Mesenchymal stem cell (in vitro differentiated cells and primary cell): ENCODE measurements at regions not wholly inside any gene's neighbourhood (a gene's known extent, or its start where the extent isn't known, plus 50 kb on each side); places are given as distances from the start of the nearest gene placed in this dataset.

ENCODE experiments used
- DNase-seq: peaks from one replicate; pipeline ENCODE4 v3.0.0-alpha.2; 2013
- H2AFZ ChIP-seq: one replicate; pipeline ENCODE4 v1.6.1; 2013; ENCODE audit warnings: low read depth, mild to moderate bottlenecking, control low read depth, inconsistent platforms, low read length, moderate library complexity
- H2AK5ac ChIP-seq: 2 replicates; pipeline ENCODE4 v1.6.1; 2013; ENCODE audit warnings: low read length, moderate library complexity, mild to moderate bottlenecking, inconsistent platforms; ENCODE audit not compliant: severe bottlenecking
- H2BK120ac ChIP-seq: one replicate; pipeline ENCODE4 v1.6.1; 2013; ENCODE audit warnings: low read depth, mild to moderate bottlenecking, inconsistent platforms, low read length, moderate library complexity
- H2BK12ac ChIP-seq, 2 experiments: one replicate each; pipeline ENCODE4 v1.6.1; 2013; ENCODE audit warnings: inconsistent platforms in 2 of 2, low read length in 2 of 2, mild to moderate bottlenecking in 2 of 2, moderate library complexity in 2 of 2, control low read depth in 1 of 2
- H2BK15ac ChIP-seq: one replicate; pipeline ENCODE4 v1.6.1; 2013; ENCODE audit warnings: mild to moderate bottlenecking, low read depth, inconsistent platforms; ENCODE audit not compliant: poor library complexity, severe bottlenecking
- H2BK5ac ChIP-seq: 2 replicates; pipeline ENCODE4 v1.6.1; 2013; ENCODE audit warnings: low read depth, mild to moderate bottlenecking, low read length, control low read depth, inconsistent platforms; ENCODE audit not compliant: poor library complexity, severe bottlenecking
- H3K14ac ChIP-seq, 2 experiments: one replicate each; pipeline ENCODE4 v1.6.1; 2013; ENCODE audit warnings: inconsistent platforms in 2 of 2, low read length in 2 of 2, control low read depth in 1 of 2, mild to moderate bottlenecking in 1 of 2, moderate library complexity in 1 of 2
- H3K18ac ChIP-seq, 2 experiments: one replicate each; pipeline ENCODE4 v1.6.1; 2013; ENCODE audit warnings: inconsistent platforms in 2 of 2, low read length in 2 of 2, control low read depth in 1 of 2, low read depth in 1 of 2, mild to moderate bottlenecking in 1 of 2
- H3K23ac ChIP-seq, 2 experiments: one replicate each; pipeline ENCODE4 v1.6.1; 2013; ENCODE audit warnings: inconsistent platforms in 2 of 2, low read length in 2 of 2, mild to moderate bottlenecking in 2 of 2, moderate library complexity in 2 of 2, control low read depth in 1 of 2
- H3K27ac ChIP-seq: 2 replicates; pipeline ENCODE4 v1.5.1; 2013; ENCODE audit warnings: mild to moderate bottlenecking, moderate library complexity, low read length, control low read depth, inconsistent platforms; ENCODE audit not compliant: poor library complexity, severe bottlenecking
- H3K27me3 ChIP-seq, 2 experiments: 2 replicates each; pipeline versions ENCODE4 v1.6.1 to v1.7.0; 2013; ENCODE audit warnings: low read length in 2 of 2, mild to moderate bottlenecking in 2 of 2, moderate library complexity in 2 of 2, control low read depth in 1 of 2, inconsistent platforms in 1 of 2; ENCODE audit not compliant: control insufficient read depth in 1 of 2, insufficient read depth in 1 of 2
- H3K36me3 ChIP-seq, 2 experiments: 2 replicates each; pipeline versions ENCODE4 v1.6.1 to v1.7.0; 2013; ENCODE audit warnings: low read length in 2 of 2, control low read depth in 1 of 2, inconsistent platforms in 1 of 2, low read depth in 1 of 2, mild to moderate bottlenecking in 1 of 2; ENCODE audit not compliant: insufficient read depth in 2 of 2, control insufficient read depth in 1 of 2
- H3K4ac ChIP-seq, 2 experiments: one replicate each; pipeline ENCODE4 v1.6.1; 2013; ENCODE audit warnings: inconsistent platforms in 2 of 2, low read length in 2 of 2, mild to moderate bottlenecking in 2 of 2, moderate library complexity in 2 of 2, control low read depth in 1 of 2, low read depth in 1 of 2
- H3K4me1 ChIP-seq: 2 replicates; pipeline ENCODE4 v1.6.1; 2013; ENCODE audit warnings: low read depth, low read length, control low read depth; ENCODE audit not compliant: control insufficient read depth, insufficient read depth
- H3K4me2 ChIP-seq: 2 replicates; pipeline ENCODE4 v1.6.1; 2013; ENCODE audit warnings: low read length, mild to moderate bottlenecking, inconsistent platforms; ENCODE audit not compliant: poor library complexity, severe bottlenecking
- H3K4me3 ChIP-seq, 2 experiments: 2 replicates each; pipeline versions ENCODE4 v1.5.1 to v1.7.0; 2013; ENCODE audit warnings: low read length in 2 of 2, mild to moderate bottlenecking in 2 of 2, control low read depth in 1 of 2, low read depth in 1 of 2; ENCODE audit not compliant: insufficient read depth in 1 of 2
- H3K79me1 ChIP-seq: replicated peaks from 2 replicates; pipeline ENCODE4 v1.6.1; 2013; ENCODE audit warnings: mild to moderate bottlenecking, control low read depth, low read length, inconsistent platforms; ENCODE audit not compliant: poor library complexity, severe bottlenecking
- H3K9ac ChIP-seq: 2 replicates; pipeline ENCODE4 v1.7.0; 2013; ENCODE audit warnings: mild to moderate bottlenecking, low read length, moderate library complexity
- H3K9me3 ChIP-seq: 2 replicates; pipeline ENCODE4 v1.7.0; 2013; ENCODE audit warnings: mild to moderate bottlenecking, low read length; ENCODE audit not compliant: control insufficient read depth
- H4K8ac ChIP-seq: one replicate; pipeline ENCODE4 v1.6.1; 2013; ENCODE audit warnings: inconsistent platforms, mild to moderate bottlenecking, low read length, moderate library complexity
- H4K91ac ChIP-seq: one replicate; pipeline ENCODE4 v1.6.1; 2013; ENCODE audit warnings: mild to moderate bottlenecking, low read length, inconsistent platforms
- WGBS: methylation state at CpG from one replicate; pipeline ENCODE4 v1.1.7; 2013; ENCODE audit warnings: mixed read lengths; 5-methylcytosine and 5-hydroxymethylcytosine counted together

- H4K91ac ChIP-seq, result no peak overlapping the region
- H2BK12ac ChIP-seq, result no peak overlapping the region
- H3K9me3 ChIP-seq, result no peaks in the 10 kb centered on the region
- H3K27ac ChIP-seq, result no peak overlapping the region
- no peak overlapping the region for H3K14ac ChIP-seq
- H2BK120ac ChIP-seq, result no peak overlapping the region
- H2AFZ ChIP-seq, result no peak overlapping the region
- WGBS, result 90% methylated on average over 16 of the region's 16 CpGs
- no peak overlapping the region for H3K23ac ChIP-seq
- H3K4me3 ChIP-seq, result no peak overlapping the region
- no peak overlapping the region for H2BK15ac ChIP-seq
- H4K8ac ChIP-seq, result no peak overlapping the region
- no peak overlapping the region for H3K18ac ChIP-seq
- no peak overlapping the region for H3K9ac ChIP-seq
- H3K4me1 ChIP-seq, result no peaks in the 10 kb centered on the region
- H3K4me2 ChIP-seq, result no peak overlapping the region
- no peak overlapping the region for H2AK5ac ChIP-seq
- DNase-seq, result no peak
- no peaks in the 10 kb centered on the region for H3K27me3 ChIP-seq
- no peak overlapping the region for H2BK5ac ChIP-seq
- H3K4ac ChIP-seq, result no peak overlapping the region
- H3K79me1 ChIP-seq, result no peaks in the 10 kb centered on the region
- H3K36me3 ChIP-seq, result no peaks in the 10 kb centered on the region
Measured at GRCh38 chr4:65242156-65242846, 428.0 kb downstream of the EPHA5 start.

GRCh38 chr4:65241257-65241997 lies 428.9 kb downstream of the EPHA5 start:
- Histone ChIP-seq H3K27me3 (no peaks in the 10 kb centered on the region), H3K23ac (no peak overlapping the region), H4K8ac (no peak overlapping the region), H3K9me3 (no peaks in the 10 kb centered on the region), H3K27ac (no peak overlapping the region), H2AK5ac (no peak overlapping the region), H2BK15ac (no peak overlapping the region), H4K91ac (no peak overlapping the region), H3K4me3 (no peak overlapping the region), H2AFZ (no peak overlapping the region), H3K36me3 (no peaks in the 10 kb centered on the region), H3K79me1 (no peaks in the 10 kb centered on the region), H3K14ac (no peak overlapping the region), H3K4me1 (no peaks in the 10 kb centered on the region), H3K18ac (no peak overlapping the region), H2BK120ac (no peak overlapping the region), H3K4ac (no peak overlapping the region), H3K4me2 (no peak overlapping the region), H2BK12ac (no peak overlapping the region), H3K9ac (no peak overlapping the region), H2BK5ac (no peak overlapping the region)
- no peak for DNase-seq
- WGBS, result 93% methylated on average over 26 of the region's 26 CpGs

GRCh38 chr4:65234061-65234460 lies 436.2 kb downstream of the EPHA5 start:
- no peak overlapping the region for H4K91ac ChIP-seq
- no peak overlapping the region for H2BK15ac ChIP-seq
- H2BK5ac ChIP-seq, result no peak overlapping the region
- H3K4me3 ChIP-seq, result no peak overlapping the region
- WGBS, result 91% methylated on average over 2 of the region's 2 CpGs
- no peak overlapping the region for H3K18ac ChIP-seq
- no peak overlapping the region for H3K27ac ChIP-seq
- no peaks in the 10 kb centered on the region for H3K9me3 ChIP-seq
- H3K79me1 ChIP-seq, result no peaks in the 10 kb centered on the region
- no peak overlapping the region for H2BK120ac ChIP-seq
- H3K14ac ChIP-seq, result no peak overlapping the region
- H3K4ac ChIP-seq, result no peak overlapping the region
- no peak overlapping the region for H2BK12ac ChIP-seq
- no peak for DNase-seq
- no peak overlapping the region for H3K23ac ChIP-seq
- no peak overlapping the region for H3K9ac ChIP-seq
- no peak overlapping the region for H4K8ac ChIP-seq
- H3K27me3 ChIP-seq, result no peaks in the 10 kb centered on the region
- H3K4me1 ChIP-seq, result no peaks in the 10 kb centered on the region
- no peak overlapping the region for H2AFZ ChIP-seq
- no peaks in the 10 kb centered on the region for H3K36me3 ChIP-seq
- H2AK5ac ChIP-seq, result no peak overlapping the region
- no peak overlapping the region for H3K4me2 ChIP-seq

- H3K27ac ChIP-seq, result no peak overlapping the region
- no peaks in the 10 kb centered on the region for H3K4me1 ChIP-seq
- no peak overlapping the region for H3K9ac ChIP-seq
- no peak for DNase-seq
- no peak overlapping the region for H3K4me2 ChIP-seq
- no peak overlapping the region for H2AFZ ChIP-seq
- no peaks in the 10 kb centered on the region for H3K9me3 ChIP-seq
- H3K14ac ChIP-seq, result no peak overlapping the region
- no peak overlapping the region for H2AK5ac ChIP-seq
- H3K79me1 ChIP-seq, result no peaks in the 10 kb centered on the region
- H3K18ac ChIP-seq, result no peak overlapping the region
- no peak overlapping the region for H2BK5ac ChIP-seq
- H4K91ac ChIP-seq, result no peak overlapping the region
- no peak overlapping the region for H2BK12ac ChIP-seq
- H2BK15ac ChIP-seq, result no peak overlapping the region
- no peak overlapping the region for H3K4ac ChIP-seq
- H3K27me3 ChIP-seq, result no peaks in the 10 kb centered on the region
- H3K36me3 ChIP-seq, result no peaks in the 10 kb centered on the region
- H2BK120ac ChIP-seq, result no peak overlapping the region
- H3K4me3 ChIP-seq, result no peak overlapping the region
- no peak overlapping the region for H4K8ac ChIP-seq
- no peak overlapping the region for H3K23ac ChIP-seq
Measured at GRCh38 chr4:65227628-65228027, 442.7 kb downstream of the EPHA5 start.
